BE2C (cell line): ENCODE measurements at regions not wholly inside any gene's neighbourhood (a gene's known extent, or its start where the extent isn't known, plus 50 kb on each side); places are given as distances from the start of the nearest gene placed in this dataset.

Source experiments
- DNase-seq: peaks from one replicate; pipeline ENCODE4 v3.0.0-alpha.2; 2020
- H3K27me3 ChIP-seq: fragments of 250-450 bp; sonication (Bioruptor Pico); 2 replicates; pipeline ENCODE4 v1.5.1; 2020; ENCODE audit warnings: mild to moderate bottlenecking
- H3K36me3 ChIP-seq: fragments of 250-450 bp; sonication (Bioruptor Pico); 2 replicates; pipeline ENCODE4 v1.5.1; 2020; ENCODE audit warnings: mild to moderate bottlenecking
- H3K4me1 ChIP-seq: fragments of 250-450 bp; sonication (Bioruptor Pico); 2 replicates; pipeline ENCODE4 v1.5.1; 2020
- H3K4me3 ChIP-seq: 2 replicates; pipeline ENCODE4 v1.5.1; 2011; ENCODE audit warnings: low read depth, low read length
- H3K9me3 ChIP-seq: fragments of 250-450 bp; sonication (Bioruptor Pico); 2 replicates; pipeline ENCODE4 v1.5.1; 2020
- TF ChIP-seq, protein P1 (sequence below): IDR thresholded peaks from 2 replicates; pipeline ENCODE4 v1.5.1; 2012; ENCODE audit warnings: mild to moderate bottlenecking, low read depth, low read length

DNA sequence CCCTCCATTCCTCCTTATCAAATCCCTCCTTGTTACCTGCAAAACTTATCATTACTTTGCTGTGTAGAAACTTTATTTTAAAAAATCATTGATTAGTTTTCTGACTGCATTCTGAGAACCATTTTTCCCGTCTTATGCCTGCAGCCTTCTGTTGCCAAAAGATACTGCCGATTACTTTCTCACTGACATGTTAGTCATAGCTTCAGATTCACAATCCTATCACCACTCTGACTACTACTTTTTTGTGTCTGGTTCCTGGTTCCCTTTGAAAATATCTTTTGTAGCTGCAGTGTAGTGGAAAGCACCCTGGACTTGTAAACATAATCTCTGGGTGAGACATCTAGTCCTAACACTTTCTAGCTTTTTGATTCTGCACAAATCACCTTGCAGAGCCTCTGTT is 71.7 kb downstream of the NR2F1 start:
- no peak for DNase-seq
- TF ChIP-seq, protein P1, sequence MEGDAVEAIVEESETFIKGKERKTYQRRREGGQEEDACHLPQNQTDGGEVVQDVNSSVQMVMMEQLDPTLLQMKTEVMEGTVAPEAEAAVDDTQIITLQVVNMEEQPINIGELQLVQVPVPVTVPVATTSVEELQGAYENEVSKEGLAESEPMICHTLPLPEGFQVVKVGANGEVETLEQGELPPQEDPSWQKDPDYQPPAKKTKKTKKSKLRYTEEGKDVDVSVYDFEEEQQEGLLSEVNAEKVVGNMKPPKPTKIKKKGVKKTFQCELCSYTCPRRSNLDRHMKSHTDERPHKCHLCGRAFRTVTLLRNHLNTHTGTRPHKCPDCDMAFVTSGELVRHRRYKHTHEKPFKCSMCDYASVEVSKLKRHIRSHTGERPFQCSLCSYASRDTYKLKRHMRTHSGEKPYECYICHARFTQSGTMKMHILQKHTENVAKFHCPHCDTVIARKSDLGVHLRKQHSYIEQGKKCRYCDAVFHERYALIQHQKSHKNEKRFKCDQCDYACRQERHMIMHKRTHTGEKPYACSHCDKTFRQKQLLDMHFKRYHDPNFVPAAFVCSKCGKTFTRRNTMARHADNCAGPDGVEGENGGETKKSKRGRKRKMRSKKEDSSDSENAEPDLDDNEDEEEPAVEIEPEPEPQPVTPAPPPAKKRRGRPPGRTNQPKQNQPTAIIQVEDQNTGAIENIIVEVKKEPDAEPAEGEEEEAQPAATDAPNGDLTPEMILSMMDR: no peak
- Histone ChIP-seq H3K9me3 (no peaks in the 10 kb centered on the region), H3K27me3 (no peaks in the 10 kb centered on the region), H3K4me1 (no peaks in the 10 kb centered on the region), H3K4me3 (no peak overlapping the region), H3K36me3 (no peaks in the 10 kb centered on the region)

DNA sequence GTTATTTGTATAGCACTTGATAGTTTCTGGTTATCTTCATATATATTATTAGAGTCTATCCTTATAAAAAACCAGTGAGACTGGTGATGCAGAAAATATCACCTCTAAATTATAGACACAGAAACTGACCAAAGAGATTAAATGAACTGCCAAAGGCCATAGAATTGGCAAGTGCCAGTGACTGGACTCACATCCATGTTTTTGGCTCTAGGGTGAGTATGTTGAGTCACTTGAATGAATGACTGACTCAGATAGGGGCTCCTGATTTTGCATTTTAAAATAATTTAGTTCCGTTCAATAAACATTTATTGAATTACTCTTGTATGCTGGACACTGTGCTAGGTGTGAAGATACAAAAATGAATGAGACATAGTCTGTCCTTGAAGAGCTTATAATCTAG is 70.7 kb downstream of the NR2F1 start:
- Histone ChIP-seq H3K4me1 (no peaks in the 10 kb centered on the region), H3K27me3 (no peaks in the 10 kb centered on the region), H3K4me3 (no peak overlapping the region), H3K9me3 (no peaks in the 10 kb centered on the region), H3K36me3 (no peaks in the 10 kb centered on the region)
- no peak for DNase-seq
- TF ChIP-seq, protein P1: no peak

- TF ChIP-seq, protein P1: no peak
- peaks cover 4% of the 10 kb centered on the region; the same call in 1 of the 2 replicates for H3K4me1 ChIP-seq
- H3K4me3 ChIP-seq: no peak overlapping the region
- no peaks in the 10 kb centered on the region for H3K36me3 ChIP-seq
- no peaks in the 10 kb centered on the region for H3K27me3 ChIP-seq
- no peak for DNase-seq
- no peaks in the 10 kb centered on the region for H3K9me3 ChIP-seq
Observed at GRCh38 chr5:93649234-93649900, 66.3 kb downstream of the NR2F1 start.

DNA sequence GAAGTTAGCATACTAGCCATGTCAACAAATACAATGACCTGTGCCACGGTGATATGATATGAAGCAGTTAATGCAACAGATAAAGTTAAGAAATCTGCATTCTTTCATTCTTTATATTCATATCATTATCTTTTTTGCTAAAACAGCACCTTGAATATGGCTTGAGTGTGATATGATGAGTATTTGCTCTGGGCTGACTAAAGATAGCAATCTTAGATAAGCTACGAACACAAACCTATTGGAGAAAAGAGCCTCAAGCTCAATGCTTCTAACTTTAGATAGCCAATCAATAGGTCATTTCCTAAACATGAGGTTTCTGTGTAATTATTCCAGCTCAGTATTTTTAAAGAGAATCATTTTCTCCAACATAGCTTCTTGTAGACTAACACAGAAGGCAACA is 61.7 kb downstream of the NR2F1 start:
- no peak for DNase-seq
- no peaks in the 10 kb centered on the region for H3K9me3 ChIP-seq
- peaks cover 4% of the 10 kb centered on the region; the same call in 1 of the 2 replicates for H3K4me1 ChIP-seq
- TF ChIP-seq, protein P1: no peak
- no peaks in the 10 kb centered on the region for H3K36me3 ChIP-seq
- H3K4me3 ChIP-seq: no peak overlapping the region
- H3K27me3 ChIP-seq: no peaks in the 10 kb centered on the region
